Tibial nerve (tissue), 4 donors: ENCODE measurements at regions not wholly inside any gene's neighbourhood (a gene's known extent, or its start where the extent isn't known, plus 50 kb on each side); places are given as distances from the start of the nearest gene placed in this dataset.

Experiments
- DNase-seq, 2 donors: peaks; one replicate each; pipeline ENCODE4 v3.0.0-alpha.2; 2019; ENCODE audit warnings: low spot score in 2 of 2
- H3K27ac ChIP-seq, 4 donors: fragments of 200-600 bp; sonication (generic) in 3 of 4; one replicate each; pipeline ENCODE4 v1.5.1; 2017 to 2019; ENCODE audit warnings: mild to moderate bottlenecking in 1 of 4
- H3K27me3 ChIP-seq, 2 donors: fragments of 200-600 bp; sonication (generic) in 1 of 2; one replicate each; pipeline versions ENCODE4 v1.5.1 to v1.6.0; 2017 to 2019
- H3K36me3 ChIP-seq, 3 donors: fragments of 200-600 bp; sonication (generic); one replicate each; pipeline ENCODE4 v1.5.1; 2018 to 2019
- H3K4me1 ChIP-seq, 4 donors: fragments of 200-600 bp; sonication (generic) in 3 of 4; one replicate each; pipeline ENCODE4 v1.5.1; 2017 to 2019
- H3K4me3 ChIP-seq, 4 donors: fragments of 200-600 bp; sonication (generic) in 3 of 4; one replicate each; pipeline ENCODE4 v1.5.1; 2017 to 2019; ENCODE audit warnings: mild to moderate bottlenecking in 1 of 4, moderate library complexity in 1 of 4
- H3K9me3 ChIP-seq, 4 donors: fragments of 200-600 bp; sonication (generic) in 3 of 4; one replicate each; pipeline ENCODE4 v1.5.1; 2017 to 2019
- CTCF ChIP-seq, 5 experiments: fragments of 200-600 bp in 3 of 5; fragments of 450-650 bp in 2 of 5; sonication (generic) in 3 of 5; IDR thresholded peaks; one replicate each; pipeline ENCODE4 v1.5.1; 2016 to 2019; ENCODE audit warnings: antibody characterized with exemption in 5 of 5, mild to moderate bottlenecking in 3 of 5, moderate library complexity in 2 of 5
- EP300 ChIP-seq, 2 donors: sonication (generic); formaldehyde crosslinking; IDR thresholded peaks; one replicate each; pipeline ENCODE4 v1.6.1; 2017; ENCODE audit warnings: antibody characterized with exemption in 2 of 2, mild to moderate bottlenecking in 1 of 2
- POLR2A ChIP-seq, 2 donors: fragments of 450-650 bp; IDR thresholded peaks; one replicate each; pipeline ENCODE4 v1.6.1; 2017; ENCODE audit warnings: antibody characterized with exemption in 2 of 2, mild to moderate bottlenecking in 2 of 2, moderate library complexity in 2 of 2
- WGBS, 2 donors: methylation state at CpG; one replicate each; pipeline ENCODE4 v1.1.5; 2018; 5-methylcytosine and 5-hydroxymethylcytosine counted together

- H3K27ac ChIP-seq, result no peak overlapping the region
- no peak overlapping the region for H3K4me3 ChIP-seq
- H3K4me1 ChIP-seq, result no peaks in the 10 kb centered on the region
- TF ChIP-seq POLR2A (IDR thresholded peaks at IDR 0.05) (no peak), EP300 (IDR thresholded peaks at IDR 0.05) (no peak), CTCF (IDR thresholded peaks at IDR 0.05) (no peak)
- no peaks in the 10 kb centered on the region for H3K27me3 ChIP-seq
- WGBS, 2 donors, result 80 to 88% methylated on average over 20 of the region's 20 CpGs
- DNase-seq, result no peak
- no peaks in the 10 kb centered on the region for H3K36me3 ChIP-seq
- H3K9me3 ChIP-seq, result no peaks in the 10 kb centered on the region
Observed at GRCh38 chr18:78127041-78127440, 852.6 kb upstream of the SALL3 start.

GRCh38 chr18:78128004-78128403, 851.6 kb upstream of the SALL3 start:
- TF ChIP-seq POLR2A (IDR thresholded peaks at IDR 0.05) (no peak), CTCF (IDR thresholded peaks at IDR 0.05) (no peak), EP300 (IDR thresholded peaks at IDR 0.05) (no peak)
- no peak for DNase-seq
- Histone ChIP-seq H3K4me3 (no peak overlapping the region), H3K36me3 (no peaks in the 10 kb centered on the region), H3K27ac (no peak overlapping the region), H3K27me3 (no peaks in the 10 kb centered on the region), H3K9me3 (no peaks in the 10 kb centered on the region), H3K4me1 (no peaks in the 10 kb centered on the region)
- WGBS, 2 donors, result 83 to 84% methylated on average over 8 of the region's 8 CpGs

GRCh38 chr18:78129260-78129659, 850.4 kb upstream of the SALL3 start:
- 73 to 79% methylated on average over 8 of the region's 8 CpGs for WGBS, 2 donors
- H3K27me3 ChIP-seq, result no peaks in the 10 kb centered on the region
- no peaks in the 10 kb centered on the region for H3K4me1 ChIP-seq
- H3K36me3 ChIP-seq, result no peaks in the 10 kb centered on the region
- TF ChIP-seq POLR2A (IDR thresholded peaks at IDR 0.05) (no peak), EP300 (IDR thresholded peaks at IDR 0.05) (no peak), CTCF (IDR thresholded peaks at IDR 0.05) (no peak)
- no peak overlapping the region for H3K27ac ChIP-seq
- H3K9me3 ChIP-seq, result no peaks in the 10 kb centered on the region
- no peak overlapping the region for H3K4me3 ChIP-seq
- no peak for DNase-seq

- Histone ChIP-seq H3K36me3 (no peaks in the 10 kb centered on the region), H3K27me3 (no peaks in the 10 kb centered on the region), H3K4me1 (no peaks in the 10 kb centered on the region), H3K27ac (no peak overlapping the region), H3K4me3 (no peak overlapping the region), H3K9me3 (no peaks in the 10 kb centered on the region)
- WGBS, 2 donors, result 60 to 61% methylated on average over 12 of the region's 12 CpGs
- DNase-seq, result no peak
- TF ChIP-seq POLR2A (IDR thresholded peaks at IDR 0.05), result no peak
- TF ChIP-seq CTCF (IDR thresholded peaks at IDR 0.05), result no peak
- TF ChIP-seq EP300 (IDR thresholded peaks at IDR 0.05), result no peak
Observed at GRCh38 chr18:78130232-78131195, 849.1 kb upstream of the SALL3 start.

- no peak for DNase-seq
- Histone ChIP-seq H3K4me3 (no peak overlapping the region), H3K9me3 (no peaks in the 10 kb centered on the region), H3K27me3 (no peaks in the 10 kb centered on the region), H3K36me3 (no peaks in the 10 kb centered on the region), H3K27ac (no peak overlapping the region), H3K4me1 (no peaks in the 10 kb centered on the region)
- 83 to 87% methylated on average over 7 of the region's 7 CpGs for WGBS, 2 donors
- TF ChIP-seq POLR2A (IDR thresholded peaks at IDR 0.05) (no peak), CTCF (IDR thresholded peaks at IDR 0.05) (no peak), EP300 (IDR thresholded peaks at IDR 0.05) (no peak)
Observed at GRCh38 chr18:78133729-78134128, 845.9 kb upstream of the SALL3 start.
